ENCODE measurements at regions not wholly inside any gene's neighbourhood (a gene's known extent, or its start where the extent isn't known, plus 50 kb on each side); places are given as distances from the start of the nearest gene placed in this dataset.

DNA sequence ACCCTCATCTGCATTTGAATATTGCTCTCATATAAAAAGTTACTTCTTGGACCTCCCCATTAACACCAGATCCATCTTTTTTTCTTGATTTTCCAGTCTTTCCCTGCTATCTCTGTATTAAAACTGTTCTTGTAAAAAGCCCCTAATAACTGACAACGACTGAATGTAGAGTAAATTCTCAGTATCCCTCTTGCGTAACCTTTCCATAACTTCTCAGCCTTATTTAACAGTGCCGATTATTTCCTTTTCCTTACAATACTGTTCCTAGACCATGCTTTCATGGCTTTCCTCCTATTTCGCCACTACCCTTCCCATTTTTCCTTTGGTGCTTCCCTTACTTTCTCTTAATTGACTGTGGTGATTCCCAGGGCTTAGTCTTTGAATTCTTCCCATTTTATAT is 348.9 kb upstream of the DSEL start:
- no peaks in the 10 kb centered on the region for H3K4me1 ChIP-seq (ENCODE audit: low read depth, poor library complexity, severe bottlenecking)
- H3K27me3 ChIP-seq (ENCODE audit: insufficient read depth, low read depth) = no peaks in the 10 kb centered on the region
- H3K36me3 ChIP-seq (ENCODE audit: insufficient read depth) = no peaks in the 10 kb centered on the region
- no peak overlapping the region for H3K9ac ChIP-seq
- H3K4me2 ChIP-seq = no peak overlapping the region
- TF ChIP-seq, protein P1, sequence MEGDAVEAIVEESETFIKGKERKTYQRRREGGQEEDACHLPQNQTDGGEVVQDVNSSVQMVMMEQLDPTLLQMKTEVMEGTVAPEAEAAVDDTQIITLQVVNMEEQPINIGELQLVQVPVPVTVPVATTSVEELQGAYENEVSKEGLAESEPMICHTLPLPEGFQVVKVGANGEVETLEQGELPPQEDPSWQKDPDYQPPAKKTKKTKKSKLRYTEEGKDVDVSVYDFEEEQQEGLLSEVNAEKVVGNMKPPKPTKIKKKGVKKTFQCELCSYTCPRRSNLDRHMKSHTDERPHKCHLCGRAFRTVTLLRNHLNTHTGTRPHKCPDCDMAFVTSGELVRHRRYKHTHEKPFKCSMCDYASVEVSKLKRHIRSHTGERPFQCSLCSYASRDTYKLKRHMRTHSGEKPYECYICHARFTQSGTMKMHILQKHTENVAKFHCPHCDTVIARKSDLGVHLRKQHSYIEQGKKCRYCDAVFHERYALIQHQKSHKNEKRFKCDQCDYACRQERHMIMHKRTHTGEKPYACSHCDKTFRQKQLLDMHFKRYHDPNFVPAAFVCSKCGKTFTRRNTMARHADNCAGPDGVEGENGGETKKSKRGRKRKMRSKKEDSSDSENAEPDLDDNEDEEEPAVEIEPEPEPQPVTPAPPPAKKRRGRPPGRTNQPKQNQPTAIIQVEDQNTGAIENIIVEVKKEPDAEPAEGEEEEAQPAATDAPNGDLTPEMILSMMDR (conservative IDR thresholded peaks at IDR 0.05; ENCODE audit: low read depth, low read length) = no peak
- no peak overlapping the region for H2AFZ ChIP-seq (ENCODE audit: low read depth)
- no peak overlapping the region for H3K4me3 ChIP-seq (IDR thresholded peaks at IDR 0.05; ENCODE audit: insufficient read depth, low read depth, low read length)
- no peaks in the 10 kb centered on the region for H4K20me1 ChIP-seq (ENCODE audit: insufficient read depth)
- no peak overlapping the region for H3K27ac ChIP-seq
- no peaks in the 10 kb centered on the region for H3K79me2 ChIP-seq (ENCODE audit: insufficient read depth, low read depth)

DNA sequence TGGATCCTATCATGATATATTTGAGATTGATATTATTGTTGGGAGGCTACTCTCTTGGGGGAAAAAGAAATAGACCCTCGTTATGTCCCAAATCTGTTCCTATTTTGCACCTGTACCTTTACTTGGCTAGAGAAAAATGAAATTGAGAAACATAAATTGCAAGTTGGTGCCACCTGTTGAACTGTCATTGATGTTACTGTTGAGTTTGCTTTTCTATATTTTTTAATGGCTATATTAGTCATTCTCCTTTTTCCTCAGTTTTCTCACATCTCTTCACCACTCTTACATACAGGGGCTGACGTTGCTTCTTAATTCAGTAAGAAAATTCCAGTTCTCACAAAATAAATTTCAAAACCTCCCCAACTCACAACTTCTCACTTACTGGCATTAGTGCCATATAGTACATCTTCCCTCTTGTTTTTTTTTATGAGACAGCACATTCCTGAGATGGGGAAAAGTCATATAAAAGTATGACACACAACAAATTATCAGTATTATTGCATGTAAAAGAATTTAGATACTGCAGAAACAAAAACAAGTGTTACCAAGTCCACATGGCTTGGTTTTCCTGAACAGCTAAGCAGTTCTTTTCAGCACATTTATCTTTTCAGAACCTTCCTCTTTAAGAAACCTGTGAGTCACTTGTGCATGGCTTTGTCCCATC is 348.3 kb upstream of the DSEL start:
- Histone ChIP-seq H4K20me1 (ENCODE audit: insufficient read depth) (no peaks in the 10 kb centered on the region), H3K9ac (no peak overlapping the region), H3K79me2 (ENCODE audit: insufficient read depth, low read depth) (no peaks in the 10 kb centered on the region), H3K36me3 (ENCODE audit: insufficient read depth) (no peaks in the 10 kb centered on the region), H3K4me3 (IDR thresholded peaks at IDR 0.05; ENCODE audit: insufficient read depth, low read depth, low read length) (no peak overlapping the region), H3K27me3 (ENCODE audit: insufficient read depth, low read depth) (no peaks in the 10 kb centered on the region), H3K4me1 (ENCODE audit: low read depth, poor library complexity, severe bottlenecking) (no peaks in the 10 kb centered on the region), H3K27ac (no peak overlapping the region), H3K4me2 (no peak overlapping the region), H2AFZ (ENCODE audit: low read depth) (no peak overlapping the region)
- TF ChIP-seq, protein P1 (conservative IDR thresholded peaks at IDR 0.05; ENCODE audit: low read depth, low read length) = no peak

- H2AFZ ChIP-seq (ENCODE audit: low read depth) = no peak overlapping the region
- no peak overlapping the region for H3K4me2 ChIP-seq
- no peak overlapping the region for H3K9ac ChIP-seq
- H3K27me3 ChIP-seq (ENCODE audit: insufficient read depth, low read depth) = no peaks in the 10 kb centered on the region
- H3K36me3 ChIP-seq (ENCODE audit: insufficient read depth) = no peaks in the 10 kb centered on the region
- H3K27ac ChIP-seq = no peak overlapping the region
- no peaks in the 10 kb centered on the region for H3K79me2 ChIP-seq (ENCODE audit: insufficient read depth, low read depth)
- H3K4me1 ChIP-seq (ENCODE audit: low read depth, poor library complexity, severe bottlenecking) = no peaks in the 10 kb centered on the region
- TF ChIP-seq, protein P1 (conservative IDR thresholded peaks at IDR 0.05; ENCODE audit: low read depth, low read length) = no peak
- no peak overlapping the region for H3K4me3 ChIP-seq (IDR thresholded peaks at IDR 0.05; ENCODE audit: insufficient read depth, low read depth, low read length)
- no peaks in the 10 kb centered on the region for H4K20me1 ChIP-seq (ENCODE audit: insufficient read depth)
Measured at GRCh38 chr18:67862069-67862468, 345.5 kb upstream of the DSEL start.

DNA sequence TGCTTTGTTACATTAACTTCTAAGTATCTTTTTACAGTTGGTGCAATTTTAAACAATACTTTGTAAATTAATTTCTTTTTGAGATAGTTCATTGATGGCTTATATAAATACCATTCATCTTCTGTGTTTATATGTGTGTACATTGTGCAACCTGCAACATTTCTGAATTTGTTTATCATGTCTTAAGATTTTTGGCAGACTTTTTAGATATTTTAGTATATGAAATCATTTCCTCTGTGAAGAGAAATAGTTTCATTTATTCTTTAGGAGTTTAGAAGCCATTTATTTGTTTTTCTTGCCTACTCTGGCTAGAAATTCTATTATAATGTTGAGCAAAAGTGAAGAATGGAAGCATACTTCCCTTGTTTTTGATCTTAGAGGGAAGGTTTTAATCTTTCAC is 337.8 kb upstream of the DSEL start:
- no peaks in the 10 kb centered on the region for H3K36me3 ChIP-seq (ENCODE audit: insufficient read depth)
- H3K4me1 ChIP-seq (ENCODE audit: low read depth, poor library complexity, severe bottlenecking) = no peaks in the 10 kb centered on the region
- no peak overlapping the region for H3K4me2 ChIP-seq
- H3K4me3 ChIP-seq (IDR thresholded peaks at IDR 0.05; ENCODE audit: insufficient read depth, low read depth, low read length) = no peak overlapping the region
- no peaks in the 10 kb centered on the region for H3K79me2 ChIP-seq (ENCODE audit: insufficient read depth, low read depth)
- TF ChIP-seq, protein P1 (conservative IDR thresholded peaks at IDR 0.05; ENCODE audit: low read depth, low read length) = no peak
- H2AFZ ChIP-seq (ENCODE audit: low read depth) = no peak overlapping the region
- no peak overlapping the region for H3K9ac ChIP-seq
- H3K27me3 ChIP-seq (ENCODE audit: insufficient read depth, low read depth) = no peaks in the 10 kb centered on the region
- no peaks in the 10 kb centered on the region for H4K20me1 ChIP-seq (ENCODE audit: insufficient read depth)
- no peak overlapping the region for H3K27ac ChIP-seq

Measured in KMS-11 (cell line).